ENCODE measurements at regions not wholly inside any gene's neighbourhood (a gene's known extent, or its start where the extent isn't known, plus 50 kb on each side); places are given as distances from the start of the nearest gene placed in this dataset.

DNA sequence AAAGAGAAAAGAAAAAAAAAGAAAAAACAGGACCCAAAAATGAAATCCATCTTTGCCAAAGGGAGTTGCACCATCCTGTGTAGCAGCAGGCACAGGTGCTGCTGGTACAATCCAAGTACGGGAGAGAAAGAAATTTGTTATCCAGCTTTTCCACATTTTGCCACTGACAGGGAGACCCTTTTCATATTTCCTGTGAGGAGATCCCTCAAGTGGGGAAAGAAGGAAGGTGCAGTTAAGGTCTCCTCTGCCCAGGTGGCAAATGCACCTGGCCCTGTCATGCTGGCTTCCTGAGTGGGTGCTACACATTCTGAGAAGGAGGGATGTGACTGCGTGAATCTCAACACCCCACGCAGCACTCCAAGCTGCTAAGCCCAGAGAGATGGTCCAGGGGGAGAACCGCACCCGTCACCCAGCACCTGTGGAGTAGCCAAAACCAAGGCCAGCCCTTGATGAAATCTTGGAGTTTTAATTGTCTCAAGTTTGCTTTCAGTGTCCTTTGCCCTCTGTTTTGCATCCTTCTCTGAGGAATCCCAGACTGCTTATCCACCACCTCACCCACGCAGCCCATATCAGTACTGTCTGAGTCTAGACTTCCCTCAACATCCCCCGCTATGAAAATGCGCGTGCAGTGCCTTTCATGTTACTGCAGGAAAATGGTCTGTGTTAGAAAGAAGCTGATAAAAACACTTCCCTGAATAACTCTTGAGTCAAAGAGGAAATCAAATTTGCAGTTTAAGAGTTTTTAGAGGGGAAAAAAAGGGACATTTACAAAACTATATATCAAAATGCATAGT is 141.9 kb upstream of the THBS1 start:
- ChIA-PET CTCF (interaction anchor here (0.5 to 1.3 kb wide), 3 partner anchors 8 to 352 kb away, joined by 3 read pairs; no protein-coding TSS in a partner anchor), POLR2A (no interaction called here)
- ATAC-seq (no peak), DNase-seq (ENCODE audit: low read depth in 1 of 2, low spot score in 1 of 2) (no peak), FAIRE-seq (no peak)
- 90% methylated on average over 8 of the region's 9 CpGs for WGBS (ENCODE audit: missing lambda C conversion rate)
- H3K4me1 ChIP-seq = peaks cover 4% of the 10 kb centered on the region; the same call in 2 of the 3 replicates
- TF ChIP-seq RFX5 (IDR thresholded peaks at IDR 0.05) (no peak), RAD21 (conservative IDR thresholded peaks at IDR 0.05 in 1 of 2, IDR thresholded peaks at IDR 0.05 in 1 of 2) (peak in 1 of 2 experiments; percentile 35; a peak in 2 of 5 replicates), MYC (IDR thresholded peaks at IDR 0.05; ENCODE audit: borderline replicate concordance, low read length) (no peak)
- TF ChIP-seq, protein P1, sequence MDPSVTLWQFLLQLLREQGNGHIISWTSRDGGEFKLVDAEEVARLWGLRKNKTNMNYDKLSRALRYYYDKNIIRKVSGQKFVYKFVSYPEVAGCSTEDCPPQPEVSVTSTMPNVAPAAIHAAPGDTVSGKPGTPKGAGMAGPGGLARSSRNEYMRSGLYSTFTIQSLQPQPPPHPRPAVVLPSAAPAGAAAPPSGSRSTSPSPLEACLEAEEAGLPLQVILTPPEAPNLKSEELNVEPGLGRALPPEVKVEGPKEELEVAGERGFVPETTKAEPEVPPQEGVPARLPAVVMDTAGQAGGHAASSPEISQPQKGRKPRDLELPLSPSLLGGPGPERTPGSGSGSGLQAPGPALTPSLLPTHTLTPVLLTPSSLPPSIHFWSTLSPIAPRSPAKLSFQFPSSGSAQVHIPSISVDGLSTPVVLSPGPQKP (IDR thresholded peaks at IDR 0.05; ENCODE audit: low read depth, low read length) = no peak
- H3K4me3 ChIP-seq = no peak overlapping the region
- no peaks in the 10 kb centered on the region for H3K9me3 ChIP-seq
- no peak overlapping the region for H3K27ac ChIP-seq
- no peak overlapping the region for H3K4me2 ChIP-seq

DNA sequence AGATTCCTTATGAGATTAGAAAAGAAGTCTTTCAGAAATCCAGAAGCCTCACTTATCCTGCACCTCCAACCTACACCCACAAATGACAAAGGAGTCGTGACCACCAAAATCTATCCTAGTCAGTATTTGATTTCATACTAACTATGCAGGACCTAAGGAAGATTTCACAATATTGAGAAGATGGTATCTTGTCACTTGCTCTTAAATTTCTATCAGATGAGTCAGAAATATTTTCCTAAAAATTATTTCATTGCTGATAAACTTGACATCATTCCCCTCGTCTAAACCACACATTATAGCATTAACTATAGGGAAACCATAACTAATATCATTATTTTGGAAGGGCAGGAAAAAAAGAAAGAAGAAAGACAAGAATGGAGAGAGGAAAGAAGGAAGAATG is 138.0 kb upstream of the THBS1 start:
- DNase-seq (ENCODE audit: low read depth in 1 of 2, low spot score in 1 of 2) (no peak), FAIRE-seq (no peak), ATAC-seq (no peak)
- TF ChIP-seq, protein P2, sequence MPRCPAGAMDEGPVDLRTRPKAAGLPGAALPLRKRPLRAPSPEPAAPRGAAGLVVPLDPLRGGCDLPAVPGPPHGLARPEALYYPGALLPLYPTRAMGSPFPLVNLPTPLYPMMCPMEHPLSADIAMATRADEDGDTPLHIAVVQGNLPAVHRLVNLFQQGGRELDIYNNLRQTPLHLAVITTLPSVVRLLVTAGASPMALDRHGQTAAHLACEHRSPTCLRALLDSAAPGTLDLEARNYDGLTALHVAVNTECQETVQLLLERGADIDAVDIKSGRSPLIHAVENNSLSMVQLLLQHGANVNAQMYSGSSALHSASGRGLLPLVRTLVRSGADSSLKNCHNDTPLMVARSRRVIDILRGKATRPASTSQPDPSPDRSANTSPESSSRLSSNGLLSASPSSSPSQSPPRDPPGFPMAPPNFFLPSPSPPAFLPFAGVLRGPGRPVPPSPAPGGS (IDR thresholded peaks at IDR 0.05) = no peak
- TF ChIP-seq CHD4 (IDR thresholded peaks at IDR 0.05; ENCODE audit: borderline replicate concordance) (no peak), FOSB (CRISPR knock-in tag; IDR thresholded peaks at IDR 0.05) (no peak), MAFK (IDR thresholded peaks at IDR 0.05; ENCODE audit: partially characterized antibody) (no peak), EP300 (IDR thresholded peaks at IDR 0.05) (no peak), RARB (CRISPR knock-in tag; IDR thresholded peaks at IDR 0.05) (no peak), CBX8 (IDR thresholded peaks at IDR 0.05) (no peak), KDM1A (IDR thresholded peaks at IDR 0.05; ENCODE audit: low read depth) (no peak), HOXA7 (CRISPR knock-in tag; IDR thresholded peaks at IDR 0.05) (no peak), HOXB5 (CRISPR knock-in tag; IDR thresholded peaks at IDR 0.05) (no peak), ZFP36 (IDR thresholded peaks at IDR 0.05; ENCODE audit: borderline replicate concordance, partially characterized antibody) (no peak), HDAC2 (IDR thresholded peaks at IDR 0.05) (no peak), JUN (IDR thresholded peaks at IDR 0.05) (no peak), ZNF302 (CRISPR knock-in tag; IDR thresholded peaks at IDR 0.05) (no peak), ZC3H11A (IDR thresholded peaks at IDR 0.05) (no peak)
- TF ChIP-seq, protein P3, sequence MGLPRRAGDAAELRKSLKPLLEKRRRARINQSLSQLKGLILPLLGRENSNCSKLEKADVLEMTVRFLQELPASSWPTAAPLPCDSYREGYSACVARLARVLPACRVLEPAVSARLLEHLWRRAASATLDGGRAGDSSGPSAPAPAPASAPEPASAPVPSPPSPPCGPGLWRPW (IDR thresholded peaks at IDR 0.05) = no peak
- TF ChIP-seq, protein P4, sequence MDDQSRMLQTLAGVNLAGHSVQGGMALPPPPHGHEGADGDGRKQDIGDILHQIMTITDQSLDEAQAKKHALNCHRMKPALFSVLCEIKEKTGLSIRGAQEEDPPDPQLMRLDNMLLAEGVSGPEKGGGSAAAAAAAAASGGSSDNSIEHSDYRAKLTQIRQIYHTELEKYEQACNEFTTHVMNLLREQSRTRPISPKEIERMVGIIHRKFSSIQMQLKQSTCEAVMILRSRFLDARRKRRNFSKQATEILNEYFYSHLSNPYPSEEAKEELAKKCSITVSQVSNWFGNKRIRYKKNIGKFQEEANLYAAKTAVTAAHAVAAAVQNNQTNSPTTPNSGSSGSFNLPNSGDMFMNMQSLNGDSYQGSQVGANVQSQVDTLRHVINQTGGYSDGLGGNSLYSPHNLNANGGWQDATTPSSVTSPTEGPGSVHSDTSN (IDR thresholded peaks at IDR 0.05) = no peak
- TF ChIP-seq, protein P5, sequence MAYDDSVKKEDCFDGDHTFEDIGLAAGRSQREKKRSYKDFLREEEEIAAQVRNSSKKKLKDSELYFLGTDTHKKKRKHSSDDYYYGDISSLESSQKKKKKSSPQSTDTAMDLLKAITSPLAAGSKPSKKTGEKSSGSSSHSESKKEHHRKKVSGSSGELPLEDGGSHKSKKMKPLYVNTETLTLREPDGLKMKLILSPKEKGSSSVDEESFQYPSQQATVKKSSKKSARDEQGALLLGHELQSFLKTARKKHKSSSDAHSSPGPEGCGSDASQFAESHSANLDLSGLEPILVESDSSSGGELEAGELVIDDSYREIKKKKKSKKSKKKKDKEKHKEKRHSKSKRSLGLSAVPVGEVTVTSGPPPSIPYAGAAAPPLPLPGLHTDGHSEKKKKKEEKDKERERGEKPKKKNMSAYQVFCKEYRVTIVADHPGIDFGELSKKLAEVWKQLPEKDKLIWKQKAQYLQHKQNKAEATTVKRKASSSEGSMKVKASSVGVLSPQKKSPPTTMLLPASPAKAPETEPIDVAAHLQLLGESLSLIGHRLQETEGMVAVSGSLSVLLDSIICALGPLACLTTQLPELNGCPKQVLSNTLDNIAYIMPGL (CRISPR knock-in tag; IDR thresholded peaks at IDR 0.05; ENCODE audit: borderline replicate concordance) = no peak
- ChIA-PET POLR2A (no interaction called here), CTCF (no interaction called here)
- Histone ChIP-seq H3K4me2 (no peak overlapping the region), H3K27ac (no peak overlapping the region), H3K4me1 (peaks cover 4% of the 10 kb centered on the region; the same call in 2 of the 3 replicates), H3K4me3 (no peak overlapping the region), H3K9me3 (no peaks in the 10 kb centered on the region)
- 36% methylated on average over 2 of the region's 2 CpGs for WGBS (ENCODE audit: missing lambda C conversion rate)

Measured in A549 (cell line).